Activated CD4-positive, alpha-beta T cell treated with anti-CD3 and anti-CD28 coated beads, Interleukin-2, amount 50 U/mL, for 24 hours (primary cell): ENCODE measurements at regions not wholly inside any gene's neighbourhood (a gene's known extent, or its start where the extent isn't known, plus 50 kb on each side); places are given as distances from the start of the nearest gene placed in this dataset.

Experiments used
- DNase-seq, 2 donors: peaks; one replicate each; pipeline ENCODE4 v3.0.0-alpha.2; 2020; ENCODE audit warnings: low read depth in 1 of 2, low spot score in 1 of 2

- DNase-seq: no peak
These were observed 859.1 kb downstream of the MAT2B start for GRCh38 chr5:164364237-164365208.

GRCh38 chr5:164370841-164371240 is 865.4 kb downstream of the MAT2B start:
- no peak for DNase-seq

- DNase-seq: no peak
These were observed 867.5 kb downstream of the MAT2B start for GRCh38 chr5:164372892-164373291.

GRCh38 chr5:164373876-164374275 is 868.5 kb downstream of the MAT2B start:
- no peak for DNase-seq

GRCh38 chr5:164375051-164375450 is 869.6 kb downstream of the MAT2B start:
- no peak for DNase-seq

- DNase-seq: no peak
These were observed 871.4 kb downstream of the MAT2B start for GRCh38 chr5:164376843-164377242.

GRCh38 chr5:164377746-164378145 is 872.3 kb downstream of the MAT2B start:
- DNase-seq: no peak

- DNase-seq: no peak
These were observed 878.2 kb downstream of the MAT2B start for GRCh38 chr5:164383662-164384061.

- no peak for DNase-seq
These were observed 887.1 kb downstream of the MAT2B start for GRCh38 chr5:164392531-164392930.

- DNase-seq: no peak
These were observed 889.3 kb downstream of the MAT2B start for GRCh38 chr5:164394686-164395194.

GRCh38 chr5:164412531-164412930 is 907.1 kb downstream of the MAT2B start:
- no peak for DNase-seq

- DNase-seq: no peak
These were observed 914.7 kb downstream of the MAT2B start for GRCh38 chr5:164420161-164420560.

GRCh38 chr5:164422400-164422799 is 917.0 kb downstream of the MAT2B start:
- no peak for DNase-seq

GRCh38 chr5:164431634-164432304 is 926.4 kb downstream of the MAT2B start:
- DNase-seq: no peak

GRCh38 chr5:164433106-164433870 is 927.9 kb downstream of the MAT2B start:
- no peak for DNase-seq

GRCh38 chr5:164435576-164435975 is 930.2 kb downstream of the MAT2B start:
- no peak for DNase-seq

GRCh38 chr5:164439799-164440198 is 934.4 kb downstream of the MAT2B start:
- no peak for DNase-seq

GRCh38 chr5:164449460-164449859 is 944.0 kb downstream of the MAT2B start:
- DNase-seq: no peak

GRCh38 chr5:164466033-164466432 is 960.6 kb downstream of the MAT2B start:
- no peak for DNase-seq

- DNase-seq: no peak
These were observed 964.9 kb downstream of the MAT2B start for GRCh38 chr5:164470312-164470711.

- no peak for DNase-seq
These were observed 966.7 kb downstream of the MAT2B start for GRCh38 chr5:164472165-164472564.
